ENCODE measurements at regions not wholly inside any gene's neighbourhood (a gene's known extent, or its start where the extent isn't known, plus 50 kb on each side); places are given as distances from the start of the nearest gene placed in this dataset.

DNA sequence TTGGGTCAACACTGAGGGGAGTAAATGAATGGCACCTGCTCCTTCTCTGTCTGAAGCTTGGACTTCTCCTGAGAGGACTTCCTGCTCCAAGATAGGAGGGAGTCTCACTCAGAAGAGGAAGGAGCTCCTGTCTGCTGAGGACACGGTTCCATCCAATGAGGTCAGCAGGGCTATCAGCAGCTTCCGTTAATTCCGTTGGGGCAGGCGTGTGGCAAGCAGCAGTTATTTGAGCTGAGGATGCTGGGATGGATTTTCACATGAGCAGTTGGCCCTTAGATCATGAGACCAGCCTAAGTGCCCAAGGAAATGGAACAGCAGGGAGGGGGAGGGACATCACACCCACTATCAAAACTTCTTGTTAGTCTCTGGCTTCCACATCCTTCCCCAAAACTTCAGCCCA, 159.0 kb upstream of the PZP start:
- no peak for TF ChIP-seq EZH2 (IDR thresholded peaks at IDR 0.05; ENCODE audit: borderline replicate concordance, low read depth, low read length, poor library complexity, severe bottlenecking)
- TF ChIP-seq, protein P1, sequence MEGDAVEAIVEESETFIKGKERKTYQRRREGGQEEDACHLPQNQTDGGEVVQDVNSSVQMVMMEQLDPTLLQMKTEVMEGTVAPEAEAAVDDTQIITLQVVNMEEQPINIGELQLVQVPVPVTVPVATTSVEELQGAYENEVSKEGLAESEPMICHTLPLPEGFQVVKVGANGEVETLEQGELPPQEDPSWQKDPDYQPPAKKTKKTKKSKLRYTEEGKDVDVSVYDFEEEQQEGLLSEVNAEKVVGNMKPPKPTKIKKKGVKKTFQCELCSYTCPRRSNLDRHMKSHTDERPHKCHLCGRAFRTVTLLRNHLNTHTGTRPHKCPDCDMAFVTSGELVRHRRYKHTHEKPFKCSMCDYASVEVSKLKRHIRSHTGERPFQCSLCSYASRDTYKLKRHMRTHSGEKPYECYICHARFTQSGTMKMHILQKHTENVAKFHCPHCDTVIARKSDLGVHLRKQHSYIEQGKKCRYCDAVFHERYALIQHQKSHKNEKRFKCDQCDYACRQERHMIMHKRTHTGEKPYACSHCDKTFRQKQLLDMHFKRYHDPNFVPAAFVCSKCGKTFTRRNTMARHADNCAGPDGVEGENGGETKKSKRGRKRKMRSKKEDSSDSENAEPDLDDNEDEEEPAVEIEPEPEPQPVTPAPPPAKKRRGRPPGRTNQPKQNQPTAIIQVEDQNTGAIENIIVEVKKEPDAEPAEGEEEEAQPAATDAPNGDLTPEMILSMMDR (conservative IDR thresholded peaks at IDR 0.05; ENCODE audit: low read depth, low read length): no peak

Data from A673 (cell line).